Gastroesophageal sphincter (tissue), 3 donors: ENCODE measurements at regions not wholly inside any gene's neighbourhood (a gene's known extent, or its start where the extent isn't known, plus 50 kb on each side); places are given as distances from the start of the nearest gene placed in this dataset.
"Not testable (repeated sequence)": the region's sequence is repeated elsewhere in the genome, so short reads cannot be mapped to it uniquely, and the experiment has no call there.

Experiments
- CTCF ChIP-seq, 4 experiments: fragments of 200-600 bp in 2 of 4; fragments of 450-650 bp in 2 of 4; sonication (generic) in 1 of 4; IDR thresholded peaks; one replicate each; pipeline ENCODE4 v1.5.1; 2017 to 2019; ENCODE audit warnings: antibody characterized with exemption in 4 of 4, mild to moderate bottlenecking in 2 of 4, moderate library complexity in 2 of 4
- EP300 ChIP-seq: sonication (generic); formaldehyde crosslinking; IDR thresholded peaks from one replicate; pipeline ENCODE4 v1.6.1; 2017; ENCODE audit warnings: antibody characterized with exemption, mild to moderate bottlenecking
- POLR2A ChIP-seq, 2 donors: fragments of 450-650 bp; IDR thresholded peaks; one replicate each; pipeline ENCODE4 v1.6.1; 2017; ENCODE audit warnings: antibody characterized with exemption in 2 of 2, mild to moderate bottlenecking in 2 of 2, moderate library complexity in 1 of 2
- POLR2AphosphoS5 ChIP-seq: sonication (generic); formaldehyde crosslinking; IDR thresholded peaks from one replicate; pipeline ENCODE4 v1.6.1; 2017; ENCODE audit warnings: antibody characterized with exemption

GRCh38 chr12:11998307-11998943 is 72.3 kb upstream of the BCL2L14 start:
- not testable (repeated sequence) for TF ChIP-seq CTCF (IDR thresholded peaks at IDR 0.05); POLR2AphosphoS5; POLR2A (IDR thresholded peaks at IDR 0.05); EP300
